GM19351 (cell line): ENCODE measurements at regions not wholly inside any gene's neighbourhood (a gene's known extent, or its start where the extent isn't known, plus 50 kb on each side); places are given as distances from the start of the nearest gene placed in this dataset.
"Not testable (repeated sequence)": the region's sequence is repeated elsewhere in the genome, so short reads cannot be mapped to it uniquely, and the experiment has no call there.

Experiments
- ATAC-seq: cut with Tn5 transposase; IDR thresholded peaks from one replicate; pipeline ENCODE4 v1.9.1; 2021; ENCODE audit warnings: mild to moderate bottlenecking, moderate library complexity; ENCODE audit not compliant: unreplicated experiment

- ATAC-seq = no peak
Observed at GRCh38 chr14:48325486-48325885, 650.1 kb upstream of the MDGA2 start.

- no peak for ATAC-seq
Observed at GRCh38 chr14:48323665-48324064, 648.3 kb upstream of the MDGA2 start.

GRCh38 chr14:48319823-48320222 lies 644.4 kb upstream of the MDGA2 start:
- ATAC-seq = no peak

GRCh38 chr14:48304729-48305128 lies 629.3 kb upstream of the MDGA2 start:
- ATAC-seq = no peak

GRCh38 chr14:48289701-48290100 lies 614.3 kb upstream of the MDGA2 start:
- ATAC-seq = no peak

- ATAC-seq = not testable (repeated sequence)
Observed at GRCh38 chr14:48285217-48285616, 609.8 kb upstream of the MDGA2 start.

GRCh38 chr14:48275301-48275700 lies 599.9 kb upstream of the MDGA2 start:
- ATAC-seq = no peak

GRCh38 chr14:48274826-48275225 lies 599.4 kb upstream of the MDGA2 start:
- no peak for ATAC-seq

GRCh38 chr14:48267926-48268325 lies 592.5 kb upstream of the MDGA2 start:
- not testable (repeated sequence) for ATAC-seq

- ATAC-seq = not testable (repeated sequence)
Observed at GRCh38 chr14:48266201-48266600, 590.8 kb upstream of the MDGA2 start.

GRCh38 chr14:48261436-48261835 lies 586.0 kb upstream of the MDGA2 start:
- ATAC-seq = no peak

- ATAC-seq = not testable (repeated sequence)
Observed at GRCh38 chr14:48260394-48261295, 585.2 kb upstream of the MDGA2 start.

- not testable (repeated sequence) for ATAC-seq
Observed at GRCh38 chr14:48259876-48260275, 584.5 kb upstream of the MDGA2 start.

GRCh38 chr14:48259232-48259631 lies 583.8 kb upstream of the MDGA2 start:
- ATAC-seq = not testable (repeated sequence)

- ATAC-seq = not testable (repeated sequence)
Observed at GRCh38 chr14:48258703-48259102, 583.3 kb upstream of the MDGA2 start.

- no peak for ATAC-seq
Observed at GRCh38 chr14:48253020-48253419, 577.6 kb upstream of the MDGA2 start.

GRCh38 chr14:48251290-48251689 lies 575.9 kb upstream of the MDGA2 start:
- no peak for ATAC-seq

GRCh38 chr14:48250575-48250974 lies 575.2 kb upstream of the MDGA2 start:
- ATAC-seq = no peak

GRCh38 chr14:48247977-48248376 lies 572.6 kb upstream of the MDGA2 start:
- ATAC-seq = no peak

GRCh38 chr14:48243900-48244299 lies 568.5 kb upstream of the MDGA2 start:
- ATAC-seq = no peak

GRCh38 chr14:48229091-48229490 lies 553.7 kb upstream of the MDGA2 start:
- ATAC-seq = no peak

- no peak for ATAC-seq
Observed at GRCh38 chr14:48193893-48194292, 518.5 kb upstream of the MDGA2 start.

GRCh38 chr14:48149624-48150023 lies 474.2 kb upstream of the MDGA2 start:
- ATAC-seq = not testable (repeated sequence)
